WTC11 (cell line): ENCODE measurements at regions not wholly inside any gene's neighbourhood (a gene's known extent, or its start where the extent isn't known, plus 50 kb on each side); places are given as distances from the start of the nearest gene placed in this dataset.
A peak's percentile ranks its signal among the peaks of the same experiment; 100 is the strongest.

Experiments
- ATAC-seq: fragments of 200-7000 bp; cut with Tn5 transposase; 2 replicates; pipeline ENCODE4 v1.10.0; 2021; ENCODE audit warnings: mild to moderate bottlenecking, moderate library complexity
- CTCF ChIA-PET: fragments of 300-600 bp; sonication (Branson Sonifier 250); formaldehyde crosslinking; loops from one replicate; lab custom pipeline; 2021; ENCODE audit warnings: antibody characterized with exemption; lab: Charles Lee
- POLR2A ChIA-PET: fragments of 350-600 bp; sonication (Branson Sonifier 250); formaldehyde crosslinking; loops from one replicate; lab custom pipeline; 2021; ENCODE audit warnings: antibody characterized with exemption; lab: Charles Lee
- DNase-seq: peaks from one replicate; pipeline ENCODE4 v3.0.0; 2021; ENCODE audit warnings: low spot score
- H3K27ac Mint-ChIP-seq: 2 replicates; pipeline ENCODE4 v1.8.0; 2021; ENCODE audit warnings: mixed read lengths
- H3K27me3 Mint-ChIP-seq: 2 replicates; pipeline ENCODE4 v1.8.0; 2021; ENCODE audit warnings: low read depth, mild to moderate bottlenecking, moderate library complexity, mixed read lengths
- H3K36me3 Mint-ChIP-seq: 2 replicates; pipeline ENCODE4 v1.8.0; 2021; ENCODE audit warnings: mixed read lengths
- H3K4me1 Mint-ChIP-seq: 2 replicates; pipeline ENCODE4 v1.8.0; 2022; ENCODE audit warnings: mixed read lengths
- H3K4me3 Mint-ChIP-seq: 2 replicates; pipeline ENCODE4 v1.8.0; 2021; ENCODE audit warnings: mild to moderate bottlenecking, moderate library complexity, mixed read lengths
- H3K9me3 Mint-ChIP-seq: 2 replicates; pipeline ENCODE4 v1.8.0; 2021; ENCODE audit warnings: mixed read lengths
- CREB1 ChIP-seq: sonication (generic); formaldehyde crosslinking; IDR thresholded peaks from 2 replicates; pipeline ENCODE4 v1.8.0; 2023; ENCODE audit warnings: mild to moderate bottlenecking, missing genetic modification reagents
- CREM ChIP-seq: sonication (generic); formaldehyde crosslinking; IDR thresholded peaks from 2 replicates; pipeline ENCODE4 v1.8.1; 2022; ENCODE audit warnings: mild to moderate bottlenecking, missing genetic modification reagents, moderate library complexity
- ELF4 ChIP-seq: sonication (generic); formaldehyde crosslinking; IDR thresholded peaks from 2 replicates; pipeline ENCODE4 v1.8.1; 2022; ENCODE audit warnings: low read depth, mild to moderate bottlenecking, moderate library complexity, missing genetic modification reagents
- EMX1 ChIP-seq: fragments of 250-450 bp; sonication (Bioruptor Pico); IDR thresholded peaks from 2 replicates; pipeline ENCODE4 v1.8.0; 2021; ENCODE audit warnings: mild to moderate bottlenecking
- ETV6 ChIP-seq: sonication (generic); formaldehyde crosslinking; IDR thresholded peaks from 2 replicates; pipeline ENCODE4 v1.8.1; 2022; ENCODE audit warnings: mild to moderate bottlenecking, missing genetic modification reagents
- FOXJ3 ChIP-seq: sonication (generic); formaldehyde crosslinking; IDR thresholded peaks from 2 replicates; pipeline ENCODE4 v1.9.0; 2021; ENCODE audit warnings: missing genetic modification reagents, mild to moderate bottlenecking, borderline replicate concordance
- FOXK1 ChIP-seq: sonication (generic); formaldehyde crosslinking; IDR thresholded peaks from 2 replicates; pipeline ENCODE4 v1.8.0; 2022; ENCODE audit warnings: mild to moderate bottlenecking, moderate library complexity, missing genetic modification reagents
- FOXP1 ChIP-seq: sonication (generic); formaldehyde crosslinking; IDR thresholded peaks from 2 replicates; pipeline ENCODE4 v1.8.0; 2022; ENCODE audit warnings: missing genetic modification reagents, mild to moderate bottlenecking, moderate library complexity, borderline replicate concordance
- GABPB1 ChIP-seq: sonication (generic); formaldehyde crosslinking; IDR thresholded peaks from 2 replicates; pipeline ENCODE4 v1.8.1; 2023; ENCODE audit warnings: mild to moderate bottlenecking, missing genetic modification reagents
- HMGA2 ChIP-seq: fragments of 250-450 bp; sonication (Bioruptor Pico); IDR thresholded peaks from 2 replicates; pipeline ENCODE4 v1.4.0; 2021; ENCODE audit warnings: mild to moderate bottlenecking, moderate library complexity
- JAZF1 ChIP-seq: fragments of 250-450 bp; sonication (Bioruptor Pico); IDR thresholded peaks from 2 replicates; pipeline ENCODE4 v1.9.0; 2021; ENCODE audit warnings: moderate library complexity, mild to moderate bottlenecking, inconsistent platforms
- JUN ChIP-seq: sonication (generic); formaldehyde crosslinking; IDR thresholded peaks from 2 replicates; pipeline ENCODE4 v1.8.0; 2023; ENCODE audit warnings: mild to moderate bottlenecking, missing genetic modification reagents
- KAT7 ChIP-seq: sonication (generic); formaldehyde crosslinking; IDR thresholded peaks from 2 replicates; pipeline ENCODE4 v1.8.1; 2023; ENCODE audit warnings: missing genetic modification reagents, mild to moderate bottlenecking, borderline replicate concordance
- NR1H2 ChIP-seq: sonication (generic); formaldehyde crosslinking; IDR thresholded peaks from 2 replicates; pipeline ENCODE4 v1.9.0; 2021; ENCODE audit warnings: mild to moderate bottlenecking, moderate library complexity, missing genetic modification reagents
- OVOL2 ChIP-seq: fragments of 250-450 bp; sonication (Bioruptor Pico); IDR thresholded peaks from 2 replicates; pipeline ENCODE4 v1.9.0; 2021; ENCODE audit warnings: mild to moderate bottlenecking, borderline replicate concordance
- RELA ChIP-seq: sonication (generic); formaldehyde crosslinking; IDR thresholded peaks from 2 replicates; pipeline ENCODE4 v1.8.1; 2022; ENCODE audit warnings: missing genetic modification reagents, mild to moderate bottlenecking, borderline replicate concordance
- TCF7 ChIP-seq: sonication (generic); formaldehyde crosslinking; IDR thresholded peaks from 2 replicates; pipeline ENCODE4 v1.8.0; 2022; ENCODE audit warnings: mild to moderate bottlenecking, low read depth, missing genetic modification reagents, moderate library complexity
- TEAD4 ChIP-seq: sonication (generic); formaldehyde crosslinking; IDR thresholded peaks from 2 replicates; pipeline ENCODE4 v1.8.0; 2022; ENCODE audit warnings: mild to moderate bottlenecking, missing genetic modification reagents
- ZNF121 ChIP-seq: sonication (generic); formaldehyde crosslinking; IDR thresholded peaks from 2 replicates; pipeline ENCODE4 v1.8.0; 2023; ENCODE audit warnings: missing genetic modification reagents
- ZNF396 ChIP-seq: fragments of 250-450 bp; sonication (Bioruptor Pico); IDR thresholded peaks from 2 replicates; pipeline ENCODE4 v1.8.0; 2021; ENCODE audit warnings: mild to moderate bottlenecking, moderate library complexity, borderline replicate concordance
- TF ChIP-seq, protein P1 (sequence below): sonication (generic); formaldehyde crosslinking; IDR thresholded peaks from 2 replicates; pipeline ENCODE4 v1.8.1; 2023; ENCODE audit warnings: mild to moderate bottlenecking, missing genetic modification reagents, moderate library complexity
- TF ChIP-seq, protein P2 (sequence below): fragments of 250-450 bp; sonication (Bioruptor Pico); IDR thresholded peaks from 2 replicates; pipeline ENCODE4 v1.8.0; 2021; ENCODE audit warnings: mild to moderate bottlenecking
- TF ChIP-seq, protein P3 (sequence below): sonication (generic); formaldehyde crosslinking; IDR thresholded peaks from 2 replicates; pipeline ENCODE4 v1.8.1; 2022; ENCODE audit warnings: low read depth, mild to moderate bottlenecking, moderate library complexity, missing genetic modification reagents, borderline replicate concordance
- TF ChIP-seq, protein P4 (sequence below): fragments of 200-600 bp; IDR thresholded peaks from 2 replicates; pipeline ENCODE4 v1.8.0; 2022; ENCODE audit warnings: antibody characterized with exemption
- TF ChIP-seq, protein P5 (sequence below): fragments of 250-450 bp; sonication (Bioruptor Pico); IDR thresholded peaks from 2 replicates; pipeline ENCODE4 v2.1.2; 2022; ENCODE audit warnings: mild to moderate bottlenecking, moderate library complexity

DNA sequence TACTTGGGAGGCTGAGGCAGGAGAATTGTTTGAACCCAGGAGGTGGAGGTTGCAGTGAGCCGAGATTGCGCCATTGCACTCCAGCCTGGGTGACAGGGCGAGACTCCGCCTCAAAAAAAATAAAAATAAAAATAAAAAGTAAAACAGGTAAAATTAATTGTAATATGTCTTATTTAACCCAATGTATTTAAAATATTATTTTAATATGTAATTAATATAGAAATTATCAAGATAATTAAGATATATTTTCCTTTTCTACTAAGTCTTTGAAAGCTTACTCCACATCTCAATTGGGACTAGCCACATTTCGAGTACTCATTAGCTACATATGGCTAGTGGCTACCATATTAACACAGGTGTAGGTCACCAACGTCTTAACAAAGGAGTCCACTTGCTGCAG, 61.6 kb upstream of the IPO9 start:
- no peak overlapping the region for H3K4me3 Mint-ChIP-seq
- peaks cover 23% of the 10 kb centered on the region for H3K9me3 Mint-ChIP-seq
- H3K27ac Mint-ChIP-seq = no peak overlapping the region
- TF ChIP-seq TEAD4 (CRISPR knock-in tag) (no peak), FOXJ3 (CRISPR knock-in tag) (no peak), OVOL2 (no peak), ZNF121 (CRISPR knock-in tag) (no peak), JAZF1 (CRISPR knock-in tag) (no peak), HMGA2 (CRISPR knock-in tag) (peak; percentile 91), CREM (CRISPR knock-in tag) (no peak)
- H3K36me3 Mint-ChIP-seq = peaks cover 22% of the 10 kb centered on the region
- DNase-seq = no peak
- peaks cover 14% of the 10 kb centered on the region for H3K4me1 Mint-ChIP-seq
- ChIA-PET POLR2A (no interaction called here), CTCF (interaction anchor here (1.2 to 5.2 kb wide), 2 partner anchors 26 to 58 kb away, joined by 5 to 33 read pairs; no protein-coding TSS in a partner anchor)
- no peaks in the 10 kb centered on the region for H3K27me3 Mint-ChIP-seq
- ATAC-seq = no peak

DNA sequence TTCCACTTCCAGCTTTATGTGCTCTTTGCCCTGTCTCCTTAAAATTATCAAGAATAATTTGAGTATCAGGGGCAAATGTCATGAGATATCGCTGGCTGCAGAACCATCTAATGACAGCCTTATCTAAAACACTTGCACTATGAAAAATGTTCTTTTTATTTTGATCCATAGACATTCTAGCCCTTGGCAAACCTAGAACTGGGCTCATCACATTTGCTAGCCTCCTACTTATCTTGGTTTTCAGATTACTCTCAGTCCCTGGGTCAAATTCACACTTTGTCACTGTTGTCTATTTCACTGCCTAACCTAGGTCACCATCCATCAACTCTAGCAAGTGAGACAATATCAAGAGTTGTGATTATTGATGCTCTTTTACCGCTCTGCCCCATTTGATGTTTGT, 59.9 kb upstream of the IPO9 start:
- TF ChIP-seq NR1H2 (no peak), HMGA2 (CRISPR knock-in tag) (no peak), ZNF396 (CRISPR knock-in tag) (no peak), KAT7 (CRISPR knock-in tag) (no peak), RELA (CRISPR knock-in tag) (no peak), FOXP1 (CRISPR knock-in tag) (no peak), EMX1 (CRISPR knock-in tag) (no peak), TCF7 (no peak), FOXK1 (CRISPR knock-in tag) (no peak), CREB1 (CRISPR knock-in tag) (no peak), JUN (CRISPR knock-in tag) (no peak), ELF4 (CRISPR knock-in tag) (no peak), GABPB1 (CRISPR knock-in tag) (no peak), ETV6 (no peak), CREM (CRISPR knock-in tag) (no peak)
- TF ChIP-seq, protein P1, sequence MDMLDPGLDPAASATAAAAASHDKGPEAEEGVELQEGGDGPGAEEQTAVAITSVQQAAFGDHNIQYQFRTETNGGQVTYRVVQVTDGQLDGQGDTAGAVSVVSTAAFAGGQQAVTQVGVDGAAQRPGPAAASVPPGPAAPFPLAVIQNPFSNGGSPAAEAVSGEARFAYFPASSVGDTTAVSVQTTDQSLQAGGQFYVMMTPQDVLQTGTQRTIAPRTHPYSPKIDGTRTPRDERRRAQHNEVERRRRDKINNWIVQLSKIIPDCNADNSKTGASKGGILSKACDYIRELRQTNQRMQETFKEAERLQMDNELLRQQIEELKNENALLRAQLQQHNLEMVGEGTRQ (CRISPR knock-in tag) = no peak
- TF ChIP-seq, protein P2, sequence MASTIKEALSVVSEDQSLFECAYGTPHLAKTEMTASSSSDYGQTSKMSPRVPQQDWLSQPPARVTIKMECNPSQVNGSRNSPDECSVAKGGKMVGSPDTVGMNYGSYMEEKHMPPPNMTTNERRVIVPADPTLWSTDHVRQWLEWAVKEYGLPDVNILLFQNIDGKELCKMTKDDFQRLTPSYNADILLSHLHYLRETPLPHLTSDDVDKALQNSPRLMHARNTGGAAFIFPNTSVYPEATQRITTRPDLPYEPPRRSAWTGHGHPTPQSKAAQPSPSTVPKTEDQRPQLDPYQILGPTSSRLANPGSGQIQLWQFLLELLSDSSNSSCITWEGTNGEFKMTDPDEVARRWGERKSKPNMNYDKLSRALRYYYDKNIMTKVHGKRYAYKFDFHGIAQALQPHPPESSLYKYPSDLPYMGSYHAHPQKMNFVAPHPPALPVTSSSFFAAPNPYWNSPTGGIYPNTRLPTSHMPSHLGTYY = no peak
- TF ChIP-seq, protein P3, sequence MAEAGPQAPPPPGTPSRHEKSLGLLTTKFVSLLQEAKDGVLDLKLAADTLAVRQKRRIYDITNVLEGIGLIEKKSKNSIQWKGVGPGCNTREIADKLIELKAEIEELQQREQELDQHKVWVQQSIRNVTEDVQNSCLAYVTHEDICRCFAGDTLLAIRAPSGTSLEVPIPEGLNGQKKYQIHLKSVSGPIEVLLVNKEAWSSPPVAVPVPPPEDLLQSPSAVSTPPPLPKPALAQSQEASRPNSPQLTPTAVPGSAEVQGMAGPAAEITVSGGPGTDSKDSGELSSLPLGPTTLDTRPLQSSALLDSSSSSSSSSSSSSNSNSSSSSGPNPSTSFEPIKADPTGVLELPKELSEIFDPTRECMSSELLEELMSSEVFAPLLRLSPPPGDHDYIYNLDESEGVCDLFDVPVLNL (CRISPR knock-in tag) = no peak
- TF ChIP-seq, protein P4, sequence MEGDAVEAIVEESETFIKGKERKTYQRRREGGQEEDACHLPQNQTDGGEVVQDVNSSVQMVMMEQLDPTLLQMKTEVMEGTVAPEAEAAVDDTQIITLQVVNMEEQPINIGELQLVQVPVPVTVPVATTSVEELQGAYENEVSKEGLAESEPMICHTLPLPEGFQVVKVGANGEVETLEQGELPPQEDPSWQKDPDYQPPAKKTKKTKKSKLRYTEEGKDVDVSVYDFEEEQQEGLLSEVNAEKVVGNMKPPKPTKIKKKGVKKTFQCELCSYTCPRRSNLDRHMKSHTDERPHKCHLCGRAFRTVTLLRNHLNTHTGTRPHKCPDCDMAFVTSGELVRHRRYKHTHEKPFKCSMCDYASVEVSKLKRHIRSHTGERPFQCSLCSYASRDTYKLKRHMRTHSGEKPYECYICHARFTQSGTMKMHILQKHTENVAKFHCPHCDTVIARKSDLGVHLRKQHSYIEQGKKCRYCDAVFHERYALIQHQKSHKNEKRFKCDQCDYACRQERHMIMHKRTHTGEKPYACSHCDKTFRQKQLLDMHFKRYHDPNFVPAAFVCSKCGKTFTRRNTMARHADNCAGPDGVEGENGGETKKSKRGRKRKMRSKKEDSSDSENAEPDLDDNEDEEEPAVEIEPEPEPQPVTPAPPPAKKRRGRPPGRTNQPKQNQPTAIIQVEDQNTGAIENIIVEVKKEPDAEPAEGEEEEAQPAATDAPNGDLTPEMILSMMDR = no peak
- TF ChIP-seq, protein P5, sequence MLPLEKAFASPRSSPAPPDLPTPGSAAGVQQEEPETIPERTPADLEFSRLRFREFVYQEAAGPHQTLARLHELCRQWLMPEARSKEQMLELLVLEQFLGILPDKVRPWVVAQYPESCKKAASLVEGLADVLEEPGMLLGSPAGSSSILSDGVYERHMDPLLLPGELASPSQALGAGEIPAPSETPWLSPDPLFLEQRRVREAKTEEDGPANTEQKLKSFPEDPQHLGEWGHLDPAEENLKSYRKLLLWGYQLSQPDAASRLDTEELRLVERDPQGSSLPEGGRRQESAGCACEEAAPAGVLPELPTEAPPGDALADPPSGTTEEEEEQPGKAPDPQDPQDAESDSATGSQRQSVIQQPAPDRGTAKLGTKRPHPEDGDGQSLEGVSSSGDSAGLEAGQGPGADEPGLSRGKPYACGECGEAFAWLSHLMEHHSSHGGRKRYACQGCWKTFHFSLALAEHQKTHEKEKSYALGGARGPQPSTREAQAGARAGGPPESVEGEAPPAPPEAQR (CRISPR knock-in tag) = no peak
- TF ChIP-seq, all 79 proteins: peak for 0
- peaks cover 25% of the 10 kb centered on the region for H3K9me3 Mint-ChIP-seq
- no peak overlapping the region for H3K4me3 Mint-ChIP-seq
- DNase-seq (no peak), ATAC-seq (no peak)
- CTCF ChIA-PET = interaction anchor here (1.0 to 1.9 kb wide), 2 partner anchors 24 to 59 kb away, joined by 5 read pairs; no protein-coding TSS in a partner anchor
- POLR2A ChIA-PET = no interaction called here
- no peak overlapping the region for H3K27ac Mint-ChIP-seq
- peaks cover 3% of the 10 kb centered on the region; the same call in 1 of the 2 replicates for H3K4me1 Mint-ChIP-seq
- peaks cover 22% of the 10 kb centered on the region for H3K36me3 Mint-ChIP-seq
- no peaks in the 10 kb centered on the region for H3K27me3 Mint-ChIP-seq
